Activated naive CD4-positive, alpha-beta T cell treated with anti-CD3 and anti-CD28 coated beads for 36 hours (primary cell): ENCODE measurements at regions not wholly inside any gene's neighbourhood (a gene's known extent, or its start where the extent isn't known, plus 50 kb on each side); places are given as distances from the start of the nearest gene placed in this dataset.

Experiments
- CTCF ChIA-PET: fragments of 350-600 bp; sonication (Branson Sonifier 250); formaldehyde crosslinking; loops from one replicate; lab custom pipeline; 2021; ENCODE audit warnings: antibody characterized with exemption; lab: Charles Lee
- DNase-seq: peaks from one replicate; pipeline ENCODE4 v3.0.0-alpha.2; 2020
- H3K27ac Mint-ChIP-seq: one replicate; pipeline ENCODE4 v1.8.0; 2021; ENCODE audit warnings: mild to moderate bottlenecking, mixed read lengths
- H3K27me3 Mint-ChIP-seq: one replicate; pipeline ENCODE4 v1.8.0; 2021; ENCODE audit warnings: low read depth, mixed read lengths
- H3K36me3 Mint-ChIP-seq: one replicate; pipeline ENCODE4 v1.8.0; 2021; ENCODE audit warnings: low read depth, mixed read lengths
- H3K4me1 Mint-ChIP-seq: one replicate; pipeline ENCODE4 v1.8.0; 2021; ENCODE audit warnings: low read depth, mixed read lengths
- H3K4me3 Mint-ChIP-seq: one replicate; pipeline ENCODE4 v1.8.0; 2021; ENCODE audit warnings: mild to moderate bottlenecking, moderate library complexity, mixed read lengths
- H3K9me3 Mint-ChIP-seq: one replicate; pipeline ENCODE4 v1.8.0; 2021; ENCODE audit warnings: mixed read lengths
- intact Hi-C: fragments of 100-400 bp; cut with micrococcal nuclease; formaldehyde crosslinking; loops from one replicate; pipeline ENCODE4 v1.15.1; 2023

DNA sequence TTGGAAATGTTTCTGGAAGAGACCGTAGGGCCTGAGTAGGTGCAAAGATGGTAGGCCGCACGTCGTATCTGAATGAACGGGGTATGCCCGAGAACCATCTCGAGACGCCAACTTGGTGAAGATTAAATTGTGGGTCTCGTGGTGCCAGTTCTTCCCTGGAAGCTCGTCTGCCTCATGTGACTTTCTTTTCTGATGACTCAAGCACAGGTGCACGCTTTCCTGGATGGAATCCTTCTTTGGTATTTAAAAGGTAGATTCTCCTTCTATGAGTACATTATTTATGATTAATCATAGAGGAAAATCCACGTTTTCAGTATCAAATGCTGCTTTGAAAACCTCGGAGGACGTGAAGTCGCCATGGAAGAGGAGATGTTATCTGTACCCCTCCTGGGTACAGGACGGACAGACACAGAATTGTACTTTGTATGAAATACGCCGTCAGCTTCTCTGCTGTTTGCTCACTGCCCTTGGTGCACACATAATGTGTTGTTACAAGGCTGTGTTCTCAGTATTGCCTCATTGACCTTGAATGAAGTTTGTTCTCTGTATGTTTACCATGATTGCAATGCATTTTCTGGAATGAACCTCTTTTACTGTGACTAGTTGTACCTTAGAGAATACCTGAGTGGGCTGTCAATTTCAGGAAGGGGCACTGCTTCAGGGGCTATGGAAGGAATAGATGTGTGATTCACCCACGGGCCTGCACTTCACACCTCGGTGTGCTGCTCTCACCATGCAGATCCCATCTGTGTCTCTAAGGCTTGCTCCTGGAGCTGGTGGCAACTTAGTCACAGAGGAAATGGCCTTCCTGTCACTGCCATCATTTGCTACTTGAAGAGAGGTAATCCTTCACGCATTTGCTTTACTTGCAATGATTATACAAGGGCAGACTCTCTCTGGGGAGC lies 137.3 kb upstream of the RTL1 start:
- H3K27me3 Mint-ChIP-seq = no peaks in the 10 kb centered on the region

DNA sequence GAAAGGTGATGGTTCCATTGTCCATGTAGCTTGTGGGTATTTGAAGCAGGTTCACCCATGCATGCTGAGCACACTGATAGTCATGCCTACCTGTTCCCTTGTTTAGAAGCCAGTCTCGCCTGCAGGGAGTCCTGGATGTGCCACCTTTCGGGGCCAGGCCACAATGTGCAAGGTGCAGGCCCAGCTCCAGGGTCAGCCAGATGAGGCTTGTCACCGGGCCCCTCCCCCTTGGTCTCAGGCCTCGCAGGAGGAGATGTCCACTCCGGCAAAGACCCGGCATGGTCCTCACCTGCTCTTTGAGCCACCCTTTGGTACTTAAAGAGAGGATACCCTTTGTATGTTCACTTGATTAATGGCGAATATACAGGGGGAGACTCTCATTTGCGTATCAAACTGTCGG lies 140.4 kb upstream of the RTL1 start:
- Mint-ChIP-seq H3K27ac (no peak overlapping the region), H3K36me3 (no peaks in the 10 kb centered on the region)
- intact Hi-C loops = no loop called here

More for the DNA sequence above, 137.3 kb upstream of the RTL1 start:
- no peak for DNase-seq
- CTCF ChIA-PET = no interaction called here
- no peaks in the 10 kb centered on the region for H3K9me3 Mint-ChIP-seq
- no peaks in the 10 kb centered on the region for H3K36me3 Mint-ChIP-seq
- no peak overlapping the region for H3K27ac Mint-ChIP-seq
- no peaks in the 10 kb centered on the region for H3K4me1 Mint-ChIP-seq
- H3K4me3 Mint-ChIP-seq = no peak overlapping the region
- intact Hi-C loops = no loop called here

DNA sequence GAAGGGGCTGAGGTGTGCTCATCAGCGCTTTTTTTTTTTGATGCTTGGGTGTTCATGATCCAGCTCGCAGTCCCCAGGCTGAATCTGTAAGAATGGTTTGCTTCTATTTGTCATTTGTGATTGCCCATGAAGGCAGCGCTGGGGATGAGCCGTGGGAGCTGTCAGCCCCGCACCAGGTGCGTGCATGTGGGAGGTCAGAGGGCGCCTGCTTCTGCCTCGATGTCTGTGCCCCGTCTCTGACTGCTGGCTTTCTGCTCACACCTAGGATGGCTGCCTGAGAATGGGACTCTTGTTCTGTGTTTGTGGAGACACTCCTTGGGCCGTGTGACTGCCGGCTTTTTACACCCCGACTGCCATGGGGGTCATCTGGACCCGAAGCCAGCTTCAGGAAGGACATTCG lies 141.2 kb upstream of the RTL1 start:
- Mint-ChIP-seq H3K36me3 (no peaks in the 10 kb centered on the region), H3K9me3 (no peaks in the 10 kb centered on the region), H3K4me3 (no peak overlapping the region), H3K27ac (no peak overlapping the region), H3K4me1 (no peaks in the 10 kb centered on the region), H3K27me3 (no peaks in the 10 kb centered on the region)
- no peak for DNase-seq
- intact Hi-C loops = no loop called here
- CTCF ChIA-PET = no interaction called here

More for the DNA sequence above, 140.4 kb upstream of the RTL1 start:
- no peaks in the 10 kb centered on the region for H3K4me1 Mint-ChIP-seq
- CTCF ChIA-PET = no interaction called here
- no peaks in the 10 kb centered on the region for H3K9me3 Mint-ChIP-seq
- no peak overlapping the region for H3K4me3 Mint-ChIP-seq
- no peaks in the 10 kb centered on the region for H3K27me3 Mint-ChIP-seq
- no peak for DNase-seq

GRCh38 chr14:101045511-101045910 lies 142.0 kb upstream of the RTL1 start:
- Mint-ChIP-seq H3K36me3 (no peaks in the 10 kb centered on the region), H3K4me3 (no peak overlapping the region), H3K27ac (no peak overlapping the region), H3K9me3 (no peaks in the 10 kb centered on the region), H3K27me3 (no peaks in the 10 kb centered on the region), H3K4me1 (no peaks in the 10 kb centered on the region)
- CTCF ChIA-PET = no interaction called here
- intact Hi-C loops = no loop called here
- no peak for DNase-seq

GRCh38 chr14:101046071-101046470 lies 142.5 kb upstream of the RTL1 start:
- no peaks in the 10 kb centered on the region for H3K9me3 Mint-ChIP-seq
- CTCF ChIA-PET = no interaction called here
- DNase-seq = no peak
- H3K27me3 Mint-ChIP-seq = no peaks in the 10 kb centered on the region
- H3K4me3 Mint-ChIP-seq = no peak overlapping the region
- H3K36me3 Mint-ChIP-seq = no peaks in the 10 kb centered on the region
- intact Hi-C loops = no loop called here
- H3K4me1 Mint-ChIP-seq = no peaks in the 10 kb centered on the region
- no peak overlapping the region for H3K27ac Mint-ChIP-seq

GRCh38 chr14:101047326-101047725 lies 143.8 kb upstream of the RTL1 start:
- H3K27ac Mint-ChIP-seq = no peak overlapping the region
- H3K4me3 Mint-ChIP-seq = no peak overlapping the region
- no peaks in the 10 kb centered on the region for H3K27me3 Mint-ChIP-seq
- intact Hi-C loops = no loop called here
- no peak for DNase-seq
- no peaks in the 10 kb centered on the region for H3K4me1 Mint-ChIP-seq
- CTCF ChIA-PET = no interaction called here
- H3K9me3 Mint-ChIP-seq = no peaks in the 10 kb centered on the region
- no peaks in the 10 kb centered on the region for H3K36me3 Mint-ChIP-seq

DNA sequence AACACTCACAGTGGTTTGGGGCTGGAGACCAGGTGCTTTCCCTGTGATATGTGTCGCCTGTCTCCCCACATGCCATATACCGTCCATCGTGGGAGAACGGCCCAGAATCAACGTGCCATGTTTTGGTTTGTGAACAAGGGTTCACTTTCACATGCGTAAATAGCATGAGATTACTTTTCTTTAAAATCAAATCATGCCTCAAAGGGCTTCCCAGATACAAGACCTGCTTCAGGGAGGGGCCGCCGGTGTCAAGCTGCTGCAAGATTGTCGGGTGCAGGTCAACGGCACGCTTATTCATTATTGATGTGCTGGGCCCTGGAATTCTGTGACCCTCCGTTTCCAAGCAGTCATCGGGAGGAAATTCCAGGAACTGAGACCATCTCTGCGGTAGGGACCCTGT lies 145.2 kb upstream of the RTL1 start:
- Mint-ChIP-seq H3K4me1 (no peaks in the 10 kb centered on the region), H3K36me3 (no peaks in the 10 kb centered on the region), H3K4me3 (no peak overlapping the region), H3K27ac (no peak overlapping the region), H3K27me3 (peaks cover 3% of the 10 kb centered on the region), H3K9me3 (no peaks in the 10 kb centered on the region)
- intact Hi-C loops = no loop called here
- CTCF ChIA-PET = no interaction called here
- no peak for DNase-seq

DNA sequence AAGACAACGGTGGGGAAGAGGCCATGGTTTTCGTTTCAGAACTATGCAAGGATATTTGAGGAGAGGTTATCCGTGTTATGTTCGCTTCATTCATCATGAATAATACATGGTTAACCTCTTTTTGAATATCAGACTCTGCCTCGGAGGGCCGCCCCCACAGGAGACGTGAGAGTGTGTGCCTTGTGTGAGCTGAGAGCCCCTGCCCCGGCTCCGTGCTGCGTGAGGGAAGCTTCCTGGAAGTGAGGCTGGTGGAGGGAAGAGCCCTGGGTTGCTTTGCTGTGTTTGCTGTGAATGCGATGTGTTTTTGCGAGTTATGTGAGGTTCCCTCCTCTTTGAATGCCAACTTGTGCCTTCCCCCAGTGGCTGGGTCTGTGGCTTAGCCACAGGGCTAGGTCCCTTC lies 146.0 kb upstream of the RTL1 start:
- Mint-ChIP-seq H3K27me3 (peaks cover 3% of the 10 kb centered on the region), H3K4me1 (no peaks in the 10 kb centered on the region), H3K9me3 (no peaks in the 10 kb centered on the region), H3K4me3 (no peak overlapping the region), H3K27ac (no peak overlapping the region), H3K36me3 (no peaks in the 10 kb centered on the region)
- no peak for DNase-seq
- CTCF ChIA-PET = no interaction called here
- intact Hi-C loops = no loop called here

DNA sequence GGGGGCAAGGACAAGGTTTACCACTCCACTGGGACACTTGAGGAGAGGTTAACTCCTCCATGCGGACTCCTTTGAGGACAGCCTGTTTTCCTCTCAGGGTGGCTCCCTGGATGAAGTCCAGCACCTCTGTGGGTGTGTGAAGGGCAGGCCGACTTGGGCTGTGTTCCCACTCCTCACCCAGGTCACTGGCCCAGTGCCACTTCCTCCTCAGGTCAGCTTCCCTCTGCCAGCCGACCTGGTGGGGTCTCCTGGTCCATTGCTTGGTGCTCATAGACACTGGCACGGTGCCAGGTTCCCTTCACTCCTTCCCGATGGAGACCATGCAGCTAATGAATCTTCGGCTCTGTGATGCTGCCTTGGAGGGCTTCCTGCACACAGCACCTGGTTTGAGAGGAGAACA lies 146.4 kb upstream of the RTL1 start:
- intact Hi-C loops = no loop called here
- Mint-ChIP-seq H3K36me3 (no peaks in the 10 kb centered on the region), H3K9me3 (no peaks in the 10 kb centered on the region), H3K4me3 (no peak overlapping the region), H3K27ac (no peak overlapping the region), H3K27me3 (peaks cover 3% of the 10 kb centered on the region), H3K4me1 (no peaks in the 10 kb centered on the region)
- no peak for DNase-seq
- CTCF ChIA-PET = no interaction called here

DNA sequence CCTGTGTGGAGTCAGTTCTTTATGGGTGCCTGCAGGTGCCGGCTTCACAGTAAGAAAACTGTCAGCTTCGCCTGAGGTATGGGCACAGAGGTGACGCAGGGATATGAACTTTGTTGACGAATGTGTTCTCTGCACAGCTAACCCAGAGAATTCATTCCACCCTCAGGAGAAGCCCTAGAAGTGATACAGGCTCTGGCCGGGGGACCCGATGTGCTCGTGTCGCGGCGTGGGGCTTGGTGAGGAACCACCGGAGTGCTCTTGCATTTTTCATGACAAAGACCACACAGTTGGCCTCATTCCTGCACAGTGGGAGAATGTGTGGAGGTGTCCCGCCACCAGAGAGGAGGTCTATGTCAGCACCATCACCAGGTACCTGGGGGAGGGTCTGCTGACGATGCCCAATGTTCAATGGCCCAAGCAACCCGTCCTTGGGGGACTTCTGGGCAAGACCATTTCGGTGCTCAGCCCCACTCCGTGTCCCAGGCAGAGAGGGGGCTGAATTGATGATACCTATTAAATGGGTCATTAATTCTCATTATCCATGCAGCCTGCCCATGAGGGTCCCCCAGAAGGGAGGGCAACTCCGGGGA lies 147.5 kb upstream of the RTL1 start:
- Mint-ChIP-seq H3K9me3 (no peaks in the 10 kb centered on the region), H3K4me1 (no peaks in the 10 kb centered on the region), H3K4me3 (no peak overlapping the region), H3K36me3 (no peaks in the 10 kb centered on the region), H3K27me3 (peaks cover 3% of the 10 kb centered on the region), H3K27ac (no peak overlapping the region)
- DNase-seq = no peak
- intact Hi-C loops = no loop called here
- CTCF ChIA-PET = no interaction called here

GRCh38 chr14:101054671-101055070 lies 151.1 kb upstream of the RTL1 start:
- no peaks in the 10 kb centered on the region for H3K36me3 Mint-ChIP-seq
- H3K27me3 Mint-ChIP-seq = peaks cover 3% of the 10 kb centered on the region
- no peak overlapping the region for H3K27ac Mint-ChIP-seq
- CTCF ChIA-PET = interaction anchor here (0.8 kb wide), 1 partner anchor 98 kb away, joined by 3 read pairs; no protein-coding TSS in a partner anchor
- intact Hi-C loops = no loop called here
- peaks cover 4% of the 10 kb centered on the region for H3K9me3 Mint-ChIP-seq
- no peak for DNase-seq
- H3K4me1 Mint-ChIP-seq = no peaks in the 10 kb centered on the region
- H3K4me3 Mint-ChIP-seq = no peak overlapping the region

- H3K4me1 Mint-ChIP-seq = no peaks in the 10 kb centered on the region
- H3K36me3 Mint-ChIP-seq = no peaks in the 10 kb centered on the region
- intact Hi-C loops = no loop called here
- CTCF ChIA-PET = interaction anchor here (0.8 kb wide), 1 partner anchor 97 kb away, joined by 3 read pairs; no protein-coding TSS in a partner anchor
- peaks cover 4% of the 10 kb centered on the region for H3K9me3 Mint-ChIP-seq
- H3K4me3 Mint-ChIP-seq = no peak overlapping the region
- DNase-seq = no peak
- H3K27ac Mint-ChIP-seq = no peak overlapping the region
- peaks cover 3% of the 10 kb centered on the region for H3K27me3 Mint-ChIP-seq
These were observed 151.7 kb upstream of the RTL1 start for GRCh38 chr14:101055106-101055662.
